ENCODE measurements at regions not wholly inside any gene's neighbourhood (a gene's known extent, or its start where the extent isn't known, plus 50 kb on each side); places are given as distances from the start of the nearest gene placed in this dataset.

- DNase-seq (ENCODE audit: low read depth, low spot score): no peak
- no peak overlapping the region for H3K4me3 ChIP-seq (ENCODE audit: low read depth, low read length)
- no peak for TF ChIP-seq CTCF (IDR thresholded peaks at IDR 0.05; ENCODE audit: insufficient read depth, low read length, missing control alignments)
- ChIA-PET POLR2A (no interaction called here), CTCF (interaction anchor here (0.6 to 4.1 kb wide), 4 partner anchors 9 to 289 kb away, joined by 4 to 32 read pairs (median 5); no protein-coding TSS in a partner anchor)
Observed at GRCh38 chr13:26473571-26474230, 83.8 kb upstream of the WASF3 start.

- no peak for TF ChIP-seq CTCF (IDR thresholded peaks at IDR 0.05; ENCODE audit: insufficient read depth, low read length, missing control alignments)
- ChIA-PET POLR2A (no interaction called here), CTCF (interaction anchor here (0.6 to 4.1 kb wide), 4 partner anchors 9 to 289 kb away, joined by 4 to 32 read pairs (median 5); no protein-coding TSS in a partner anchor)
- no peak overlapping the region for H3K4me3 ChIP-seq (ENCODE audit: low read depth, low read length)
- DNase-seq (ENCODE audit: low read depth, low spot score): no peak
Observed at GRCh38 chr13:26474286-26474685, 83.2 kb upstream of the WASF3 start.

- H3K4me3 ChIP-seq (ENCODE audit: low read depth, low read length): no peak overlapping the region
Observed at GRCh38 chr13:26475176-26476110, 82.0 kb upstream of the WASF3 start.

GRCh38 chr13:26476111-26476781 is 81.2 kb upstream of the WASF3 start:
- DNase-seq (ENCODE audit: low read depth, low spot score): no peak
- H3K4me3 ChIP-seq (ENCODE audit: low read depth, low read length): peak overlapping the region; percentile 23
- CTCF ChIA-PET: interaction anchor here (1.2 to 4.1 kb wide), 7 partner anchors 10 to 291 kb away, joined by 3 to 32 read pairs (median 8); no protein-coding TSS in a partner anchor
- POLR2A ChIA-PET: interaction anchor here (0.8 to 1.2 kb wide), 2 partner anchors 254 to 290 kb away, joined by 3 to 5 read pairs; partner anchors contain the start of gene RNF6
- TF ChIP-seq CTCF (IDR thresholded peaks at IDR 0.05; ENCODE audit: insufficient read depth, low read length, missing control alignments): no peak

More at GRCh38 chr13:26475176-26476110, 82.0 kb upstream of the WASF3 start:
- no peak for TF ChIP-seq CTCF (IDR thresholded peaks at IDR 0.05; ENCODE audit: insufficient read depth, low read length, missing control alignments)
- DNase-seq (ENCODE audit: low read depth, low spot score): no peak
- ChIA-PET POLR2A (interaction anchor here (0.8 to 1.2 kb wide), 2 partner anchors 253 to 289 kb away, joined by 3 to 5 read pairs; partner anchors contain the start of gene RNF6), CTCF (interaction anchor here (1.2 to 4.1 kb wide), 9 partner anchors 7 to 290 kb away, joined by 3 to 32 read pairs (median 5); no protein-coding TSS in a partner anchor)

GRCh38 chr13:26476782-26477142 is 80.7 kb upstream of the WASF3 start:
- TF ChIP-seq CTCF (IDR thresholded peaks at IDR 0.05; ENCODE audit: insufficient read depth, low read length, missing control alignments): no peak
- POLR2A ChIA-PET: interaction anchor here (1.2 kb wide), 1 partner anchor 255 kb away, joined by 5 read pairs; the partner anchor contains the start of gene RNF6
- no peak overlapping the region for H3K4me3 ChIP-seq (ENCODE audit: low read depth, low read length)
- DNase-seq (ENCODE audit: low read depth, low spot score): no peak
- CTCF ChIA-PET: interaction anchor here (1.2 to 4.1 kb wide), 7 partner anchors 10 to 292 kb away, joined by 3 to 32 read pairs (median 8); no protein-coding TSS in a partner anchor
